CD14-positive monocyte (primary cell): ENCODE measurements at regions not wholly inside any gene's neighbourhood (a gene's known extent, or its start where the extent isn't known, plus 50 kb on each side); places are given as distances from the start of the nearest gene placed in this dataset.

ENCODE experiments used
- DNase-seq, 3 donors: peaks; one replicate each; pipeline ENCODE4 v3.0.0-alpha.2; 2011 to 2022
- H2AFZ ChIP-seq: 2 replicates; pipeline ENCODE4 v1.6.0; 2012; ENCODE audit warnings: mild to moderate bottlenecking, low read depth, low read length, inconsistent platforms; ENCODE audit not compliant: insufficient read depth, poor library complexity, severe bottlenecking
- H3K27ac ChIP-seq, 2 donors: 1 replicate in 1 of 2; 2 replicates in 1 of 2; pipeline ENCODE4 v1.5.1; 2012 to 2013; ENCODE audit warnings: low read length in 2 of 2, control low read depth in 1 of 2, inconsistent platforms in 1 of 2, low read depth in 1 of 2, mild to moderate bottlenecking in 1 of 2
- H3K27me3 ChIP-seq, 2 donors: one replicate each; pipeline versions ENCODE4 v1.6.0 to v1.6.1; 2011 to 2013; ENCODE audit warnings: low read length in 2 of 2; ENCODE audit not compliant: control insufficient read depth in 2 of 2, insufficient read depth in 2 of 2
- H3K36me3 ChIP-seq, 2 donors: replicated peaks in 1 of 2; 1 replicate in 1 of 2; 2 replicates in 1 of 2; pipeline versions ENCODE4 v1.5.1 to v1.6.1; 2012 to 2013; ENCODE audit warnings: low read length in 2 of 2, control low read depth in 1 of 2, inconsistent platforms in 1 of 2, mild to moderate bottlenecking in 1 of 2; ENCODE audit not compliant: insufficient read depth in 2 of 2, control insufficient read depth in 1 of 2
- H3K4me1 ChIP-seq, 2 donors: 1 replicate in 1 of 2; 2 replicates in 1 of 2; pipeline versions ENCODE4 v1.5.1 to v1.6.1; 2012 to 2013; ENCODE audit warnings: low read length in 2 of 2, control low read depth in 1 of 2, inconsistent platforms in 1 of 2, mild to moderate bottlenecking in 1 of 2, moderate library complexity in 1 of 2; ENCODE audit not compliant: insufficient read depth in 2 of 2, control insufficient read depth in 1 of 2
- H3K4me2 ChIP-seq: replicated peaks from 2 replicates; pipeline ENCODE3; 2012; ENCODE audit warnings: low read length, moderate library complexity, mild to moderate bottlenecking; ENCODE audit not compliant: poor library complexity, severe bottlenecking; ENCODE audit errors: extremely low read depth
- H3K4me3 ChIP-seq, 3 experiments: fragments of 200-600 bp in 1 of 3; sonication (generic) in 1 of 3; replicated peaks in 1 of 3; 1 replicate in 2 of 3; 2 replicates in 1 of 3; pipeline ENCODE4 v1.5.1; 2011 to 2013; ENCODE audit warnings: low read length in 3 of 3, mild to moderate bottlenecking in 3 of 3, control low read depth in 2 of 3, low read depth in 2 of 3, inconsistent platforms in 1 of 3, moderate library complexity in 1 of 3
- H3K79me2 ChIP-seq: 2 replicates; pipeline ENCODE4 v1.6.0; 2012; ENCODE audit warnings: mild to moderate bottlenecking, control low read depth, inconsistent platforms, low read length, moderate library complexity; ENCODE audit not compliant: insufficient read depth
- H3K9ac ChIP-seq: 2 replicates; pipeline ENCODE4 v1.6.0; 2017; ENCODE audit warnings: low read length, mild to moderate bottlenecking; ENCODE audit not compliant: insufficient read depth, poor library complexity, severe bottlenecking
- H3K9me3 ChIP-seq, 2 donors: replicated peaks in 1 of 2; 1 replicate in 1 of 2; 2 replicates in 1 of 2; pipeline versions ENCODE4 v1.5.1 to v1.6.1; 2012 to 2013; ENCODE audit warnings: low read length in 2 of 2, control low read depth in 1 of 2; ENCODE audit not compliant: control insufficient read depth in 1 of 2, insufficient read depth in 1 of 2
- H4K20me1 ChIP-seq: 2 replicates; pipeline ENCODE4 v1.6.0; 2012; ENCODE audit warnings: mild to moderate bottlenecking, low read length, control low read depth, moderate library complexity; ENCODE audit not compliant: insufficient read depth
- H3K27ac Mint-ChIP-seq, 7 donors: one replicate each; pipeline ENCODE4 v1.8.0; 2020; ENCODE audit warnings: mild to moderate bottlenecking in 7 of 7, mixed read lengths in 7 of 7, moderate library complexity in 6 of 7, inconsistent platforms in 2 of 7
- H3K27me3 Mint-ChIP-seq, 3 donors: one replicate each; pipeline ENCODE4 v1.8.0; 2021 to 2022; ENCODE audit warnings: low read depth in 3 of 3, mild to moderate bottlenecking in 3 of 3, mixed read lengths in 3 of 3, moderate library complexity in 3 of 3, inconsistent platforms in 1 of 3
- H3K36me3 Mint-ChIP-seq, 2 donors: one replicate each; pipeline ENCODE4 v1.8.0; 2020; ENCODE audit warnings: mixed read lengths in 2 of 2, inconsistent platforms in 1 of 2, mild to moderate bottlenecking in 1 of 2
- H3K4me1 Mint-ChIP-seq: one replicate; pipeline ENCODE4 v1.8.0; 2020; ENCODE audit warnings: mild to moderate bottlenecking, mixed read lengths
- H3K4me3 Mint-ChIP-seq, 2 donors: one replicate each; pipeline ENCODE4 v1.8.0; 2020; ENCODE audit warnings: mild to moderate bottlenecking in 2 of 2, mixed read lengths in 2 of 2, moderate library complexity in 1 of 2
- H3K9me3 Mint-ChIP-seq, 7 donors: one replicate each; pipeline ENCODE4 v1.8.0; 2020 to 2022; ENCODE audit warnings: mixed read lengths in 7 of 7, mild to moderate bottlenecking in 6 of 7, moderate library complexity in 6 of 7, inconsistent platforms in 2 of 7
- CTCF ChIP-seq: fragments of 200-600 bp; IDR thresholded peaks from one replicate; pipeline ENCODE4 v1.8.0; 2022; ENCODE audit warnings: antibody characterized with exemption, mild to moderate bottlenecking
- WGBS: methylation state at CpG from one replicate; pipeline ENCODE4 v1.1.5; 2013; ENCODE audit warnings: missing lambda C conversion rate; ENCODE audit not compliant: insufficient coverage; 5-methylcytosine and 5-hydroxymethylcytosine counted together
- intact Hi-C, 2 donors: fragments of 100-400 bp; cut with micrococcal nuclease; formaldehyde crosslinking; loops; one replicate each; pipeline versions ENCODE4 v1.15.0 to v1.15.1; 2023

GRCh38 chr5:153888781-153889180 is 149.9 kb downstream of the FAM114A2 start:
- no peaks in the 10 kb centered on the region for H3K36me3 ChIP-seq
- WGBS = 51% methylated on average over 4 of the region's 5 CpGs
- H3K27me3 ChIP-seq = no peaks in the 10 kb centered on the region
- no peaks in the 10 kb centered on the region for H3K4me1 ChIP-seq
- no peaks in the 10 kb centered on the region for H3K9me3 ChIP-seq
- H3K27ac ChIP-seq = no peak overlapping the region
- TF ChIP-seq CTCF = no peak
- Mint-ChIP-seq H3K27me3 (peaks cover 0 to 3% (median 0%) of the 10 kb centered on the region in 3 donors), H3K36me3 (no peaks in the 10 kb centered on the region), H3K27ac (no peak overlapping the region), H3K9me3 (no peaks in the 10 kb centered on the region), H3K4me3 (no peak overlapping the region), H3K4me1 (no peaks in the 10 kb centered on the region)
- no peak overlapping the region for H3K9ac ChIP-seq
- H2AFZ ChIP-seq = no peak overlapping the region
- no peak for DNase-seq
- no peak overlapping the region for H3K4me2 ChIP-seq
- intact Hi-C loops = no loop called here
- H3K4me3 ChIP-seq = no peak overlapping the region
- H3K79me2 ChIP-seq = no peaks in the 10 kb centered on the region
- H4K20me1 ChIP-seq = no peaks in the 10 kb centered on the region

- H3K27me3 Mint-ChIP-seq = peaks cover 0 to 3% (median 0%) of the 10 kb centered on the region in 3 donors
- H3K36me3 Mint-ChIP-seq = no peaks in the 10 kb centered on the region
- H3K4me1 Mint-ChIP-seq = no peaks in the 10 kb centered on the region
- Histone ChIP-seq H3K27ac (no peak overlapping the region), H3K27me3 (no peaks in the 10 kb centered on the region), H3K79me2 (no peaks in the 10 kb centered on the region), H3K4me1 (no peaks in the 10 kb centered on the region), H3K9ac (no peak overlapping the region), H2AFZ (no peak overlapping the region), H3K4me3 (no peak overlapping the region), H3K9me3 (no peaks in the 10 kb centered on the region), H3K36me3 (no peaks in the 10 kb centered on the region), H3K4me2 (no peak overlapping the region), H4K20me1 (no peaks in the 10 kb centered on the region)
- DNase-seq = no peak
- WGBS = 93% methylated on average over 2 of the region's 3 CpGs
- no peak for TF ChIP-seq CTCF
- H3K9me3 Mint-ChIP-seq = no peaks in the 10 kb centered on the region
- no peak overlapping the region for H3K27ac Mint-ChIP-seq
- no peak overlapping the region for H3K4me3 Mint-ChIP-seq
- intact Hi-C loops = no loop called here
These were observed 153.6 kb downstream of the FAM114A2 start for GRCh38 chr5:153885141-153885540.
